Ishikawa (cell line): ENCODE measurements at regions not wholly inside any gene's neighbourhood (a gene's known extent, or its start where the extent isn't known, plus 50 kb on each side); places are given as distances from the start of the nearest gene placed in this dataset.

ENCODE experiments used
- CEBPB ChIP-seq: IDR thresholded peaks from 2 replicates; pipeline ENCODE4 v1.6.1; 2012
- CREB1 ChIP-seq: IDR thresholded peaks from 2 replicates; pipeline ENCODE4 v1.6.1; 2012; ENCODE audit warnings: low read depth
- EGR1 ChIP-seq: IDR thresholded peaks from 2 replicates; pipeline ENCODE4 v1.6.1; 2012
- EP300 ChIP-seq: IDR thresholded peaks from 2 replicates; pipeline ENCODE4 v1.6.1; 2012; ENCODE audit warnings: borderline replicate concordance
- FOXM1 ChIP-seq: IDR thresholded peaks from 2 replicates; pipeline ENCODE4 v1.6.1; 2012; ENCODE audit warnings: low read depth, borderline replicate concordance
- NFIC ChIP-seq: IDR thresholded peaks from 2 replicates; pipeline ENCODE4 v1.6.1; 2012
- RAD21 ChIP-seq: IDR thresholded peaks from 2 replicates; pipeline ENCODE4 v1.6.1; 2012; ENCODE audit warnings: low read depth
- TAF1 ChIP-seq: IDR thresholded peaks from 2 replicates; pipeline ENCODE4 v1.6.1; 2012; ENCODE audit warnings: low read depth, mild to moderate bottlenecking
- TCF12 ChIP-seq: IDR thresholded peaks from 2 replicates; pipeline ENCODE4 v1.6.1; 2012; ENCODE audit warnings: low read depth
- TEAD4 ChIP-seq: IDR thresholded peaks from 2 replicates; pipeline ENCODE4 v1.6.1; 2012
- YY1 ChIP-seq: IDR thresholded peaks from 2 replicates; pipeline ENCODE4 v1.6.1; 2012; ENCODE audit warnings: low read depth
- ZBTB7A ChIP-seq: IDR thresholded peaks from 2 replicates; pipeline ENCODE4 v1.6.1; 2012; ENCODE audit warnings: low read depth
- TF ChIP-seq, protein P1 (sequence below): IDR thresholded peaks from 2 replicates; pipeline ENCODE4 v1.6.1; 2012; ENCODE audit warnings: low read depth, mild to moderate bottlenecking
- TF ChIP-seq, protein P2 (sequence below): IDR thresholded peaks from 2 replicates; pipeline ENCODE4 v1.6.1; 2012
- TF ChIP-seq, protein P3 (sequence below): IDR thresholded peaks from 2 replicates; pipeline ENCODE4 v1.6.1; 2012

DNA sequence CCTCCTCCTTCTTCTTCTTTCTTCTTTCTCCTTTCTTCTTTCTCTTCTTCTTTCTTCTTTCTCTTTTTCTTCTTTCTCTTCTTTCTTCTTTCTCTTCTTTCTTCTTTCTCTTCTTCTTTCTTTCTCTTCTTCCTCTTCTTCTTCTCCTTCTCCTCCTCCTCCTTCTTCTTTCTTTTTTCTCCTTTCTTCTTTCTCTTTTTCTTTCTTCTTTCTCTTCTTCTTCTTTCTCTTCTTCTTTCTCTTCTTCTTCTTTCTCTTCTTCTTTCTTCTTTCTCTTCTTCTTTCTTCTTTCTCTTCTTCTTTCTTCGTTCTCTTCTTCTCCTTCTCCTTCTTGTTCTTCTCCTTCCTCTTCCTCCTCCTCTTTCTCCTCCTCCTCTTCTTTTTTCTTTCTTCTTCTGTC lies 1230.7 kb upstream of the USP15 start:
- TF ChIP-seq, protein P1, sequence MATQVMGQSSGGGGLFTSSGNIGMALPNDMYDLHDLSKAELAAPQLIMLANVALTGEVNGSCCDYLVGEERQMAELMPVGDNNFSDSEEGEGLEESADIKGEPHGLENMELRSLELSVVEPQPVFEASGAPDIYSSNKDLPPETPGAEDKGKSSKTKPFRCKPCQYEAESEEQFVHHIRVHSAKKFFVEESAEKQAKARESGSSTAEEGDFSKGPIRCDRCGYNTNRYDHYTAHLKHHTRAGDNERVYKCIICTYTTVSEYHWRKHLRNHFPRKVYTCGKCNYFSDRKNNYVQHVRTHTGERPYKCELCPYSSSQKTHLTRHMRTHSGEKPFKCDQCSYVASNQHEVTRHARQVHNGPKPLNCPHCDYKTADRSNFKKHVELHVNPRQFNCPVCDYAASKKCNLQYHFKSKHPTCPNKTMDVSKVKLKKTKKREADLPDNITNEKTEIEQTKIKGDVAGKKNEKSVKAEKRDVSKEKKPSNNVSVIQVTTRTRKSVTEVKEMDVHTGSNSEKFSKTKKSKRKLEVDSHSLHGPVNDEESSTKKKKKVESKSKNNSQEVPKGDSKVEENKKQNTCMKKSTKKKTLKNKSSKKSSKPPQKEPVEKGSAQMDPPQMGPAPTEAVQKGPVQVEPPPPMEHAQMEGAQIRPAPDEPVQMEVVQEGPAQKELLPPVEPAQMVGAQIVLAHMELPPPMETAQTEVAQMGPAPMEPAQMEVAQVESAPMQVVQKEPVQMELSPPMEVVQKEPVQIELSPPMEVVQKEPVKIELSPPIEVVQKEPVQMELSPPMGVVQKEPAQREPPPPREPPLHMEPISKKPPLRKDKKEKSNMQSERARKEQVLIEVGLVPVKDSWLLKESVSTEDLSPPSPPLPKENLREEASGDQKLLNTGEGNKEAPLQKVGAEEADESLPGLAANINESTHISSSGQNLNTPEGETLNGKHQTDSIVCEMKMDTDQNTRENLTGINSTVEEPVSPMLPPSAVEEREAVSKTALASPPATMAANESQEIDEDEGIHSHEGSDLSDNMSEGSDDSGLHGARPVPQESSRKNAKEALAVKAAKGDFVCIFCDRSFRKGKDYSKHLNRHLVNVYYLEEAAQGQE, result no peak
- no peak for TF ChIP-seq EP300
- TF ChIP-seq, protein P2, sequence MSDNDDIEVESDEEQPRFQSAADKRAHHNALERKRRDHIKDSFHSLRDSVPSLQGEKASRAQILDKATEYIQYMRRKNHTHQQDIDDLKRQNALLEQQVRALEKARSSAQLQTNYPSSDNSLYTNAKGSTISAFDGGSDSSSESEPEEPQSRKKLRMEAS, result no peak
- no peak for TF ChIP-seq TAF1
- TF ChIP-seq CEBPB, result no peak
- TF ChIP-seq TEAD4, result no peak
- no peak for TF ChIP-seq RAD21
- TF ChIP-seq EGR1, result no peak
- no peak for TF ChIP-seq CREB1
- TF ChIP-seq FOXM1, result no peak
- TF ChIP-seq TCF12, result no peak
- no peak for TF ChIP-seq YY1
- TF ChIP-seq, protein P3, sequence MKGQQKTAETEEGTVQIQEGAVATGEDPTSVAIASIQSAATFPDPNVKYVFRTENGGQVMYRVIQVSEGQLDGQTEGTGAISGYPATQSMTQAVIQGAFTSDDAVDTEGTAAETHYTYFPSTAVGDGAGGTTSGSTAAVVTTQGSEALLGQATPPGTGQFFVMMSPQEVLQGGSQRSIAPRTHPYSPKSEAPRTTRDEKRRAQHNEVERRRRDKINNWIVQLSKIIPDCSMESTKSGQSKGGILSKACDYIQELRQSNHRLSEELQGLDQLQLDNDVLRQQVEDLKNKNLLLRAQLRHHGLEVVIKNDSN, result no peak
- no peak for TF ChIP-seq ZBTB7A
- TF ChIP-seq NFIC, result no peak

- TF ChIP-seq EGR1 (no peak), EP300 (no peak), TCF12 (no peak), FOXM1 (no peak), RAD21 (no peak), TEAD4 (no peak), CEBPB (no peak), TAF1 (no peak), CREB1 (no peak), YY1 (no peak), NFIC (no peak), ZBTB7A (no peak)
- TF ChIP-seq, protein P1, result no peak
- TF ChIP-seq, protein P2, result no peak
- TF ChIP-seq, protein P3, result no peak
Observed at GRCh38 chr12:61037792-61038191, 1222.4 kb upstream of the USP15 start.

DNA sequence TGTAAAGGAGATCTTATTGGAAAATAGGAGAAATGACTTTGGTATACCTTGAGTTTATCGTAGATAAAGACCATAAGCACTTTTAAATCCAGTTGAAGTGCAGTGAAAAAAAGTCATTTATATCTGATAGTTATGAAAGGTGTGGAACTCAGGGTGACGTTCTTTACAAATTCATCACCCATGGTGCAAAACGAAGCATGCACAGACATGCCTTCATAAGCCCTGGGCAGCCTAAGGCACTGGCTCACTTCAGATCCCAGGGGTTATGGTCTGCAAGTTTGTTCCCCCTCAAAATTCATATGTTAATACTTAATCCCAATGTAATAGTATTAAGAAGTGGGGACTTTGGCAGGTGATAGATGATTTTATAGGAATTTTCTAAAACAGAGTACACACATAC lies 1216.4 kb upstream of the USP15 start:
- TF ChIP-seq CREB1, result no peak
- TF ChIP-seq NFIC, result no peak
- TF ChIP-seq, protein P2, result no peak

GRCh38 chr12:61044766-61045165 lies 1215.4 kb upstream of the USP15 start:
- TF ChIP-seq YY1, result no peak
- TF ChIP-seq TEAD4, result no peak

- TF ChIP-seq, protein P3, result no peak
- TF ChIP-seq ZBTB7A (no peak), RAD21 (no peak), NFIC (no peak), TCF12 (no peak), CREB1 (no peak)
- TF ChIP-seq, protein P1, result no peak
Observed at GRCh38 chr12:61070640-61071414, 1189.4 kb upstream of the USP15 start.
